Hepatocyte (in vitro differentiated cells): ENCODE measurements at regions not wholly inside any gene's neighbourhood (a gene's known extent, or its start where the extent isn't known, plus 50 kb on each side); places are given as distances from the start of the nearest gene placed in this dataset.

Experiments
- DNase-seq: peaks from one replicate; pipeline ENCODE4 v3.0.0-alpha.2; 2016; ENCODE audit warnings: low spot score
- H2AFZ ChIP-seq: fragments of 200-600 bp; sonication (generic); 2 replicates; pipeline ENCODE4 v1.6.0; 2016; ENCODE audit warnings: antibody characterized with exemption, mild to moderate bottlenecking
- H3K27ac ChIP-seq: fragments of 200-600 bp; sonication (generic); 2 replicates; pipeline ENCODE4 v1.5.1; 2016; ENCODE audit warnings: mild to moderate bottlenecking
- H3K27me3 ChIP-seq: fragments of 200-600 bp; sonication (generic); 2 replicates; pipeline ENCODE4 v1.6.1; 2016
- H3K36me3 ChIP-seq: fragments of 200-600 bp; sonication (generic); replicated peaks from 2 replicates; pipeline ENCODE4 v1.5.1; 2016; ENCODE audit warnings: low read depth; ENCODE audit not compliant: insufficient read depth
- H3K4me1 ChIP-seq: fragments of 200-600 bp; sonication (generic); 2 replicates; pipeline ENCODE4 v1.5.1; 2016; ENCODE audit warnings: mild to moderate bottlenecking, moderate library complexity; ENCODE audit not compliant: insufficient read depth
- H3K4me2 ChIP-seq: fragments of 200-600 bp; sonication (generic); 2 replicates; pipeline ENCODE4 v1.6.0; 2016
- H3K4me3 ChIP-seq: fragments of 200-600 bp; sonication (generic); 2 replicates; pipeline ENCODE4 v1.5.1; 2016; ENCODE audit warnings: mild to moderate bottlenecking
- H3K79me2 ChIP-seq: fragments of 200-600 bp; sonication (generic); 2 replicates; pipeline ENCODE4 v1.6.0; 2017; ENCODE audit warnings: mild to moderate bottlenecking
- H3K9me2 ChIP-seq: fragments of 200-600 bp; sonication (generic); replicated peaks from 2 replicates; pipeline ENCODE4 v1.6.0; 2017; ENCODE audit warnings: mild to moderate bottlenecking; ENCODE audit not compliant: insufficient read depth
- H3K9me3 ChIP-seq: fragments of 200-600 bp; sonication (generic); 2 replicates; pipeline ENCODE4 v1.5.1; 2016; ENCODE audit warnings: low read depth, mild to moderate bottlenecking
- H4K20me1 ChIP-seq: fragments of 200-600 bp; sonication (generic); 2 replicates; pipeline ENCODE4 v1.6.0; 2016; ENCODE audit warnings: mild to moderate bottlenecking; ENCODE audit not compliant: insufficient read depth, poor library complexity, severe bottlenecking
- EZH2 ChIP-seq: fragments of 200-600 bp; sonication (generic); IDR thresholded peaks from 2 replicates; pipeline ENCODE4 v1.6.1; 2016; ENCODE audit warnings: antibody characterized with exemption, mild to moderate bottlenecking, borderline replicate concordance
- EZH2phosphoT487 ChIP-seq: fragments of 200-600 bp; sonication (generic); IDR thresholded peaks from one replicate; pipeline ENCODE4 v1.6.1; 2018; ENCODE audit warnings: antibody characterized with exemption, mild to moderate bottlenecking, low read depth, moderate library complexity; ENCODE audit not compliant: unreplicated experiment, severe bottlenecking
- WGBS: methylation state at CpG from one replicate; pipeline ENCODE4 v1.1.6; 2016; ENCODE audit warnings: low lambda C conversion rate; ENCODE audit errors: missing lambda C conversion rate; 5-methylcytosine and 5-hydroxymethylcytosine counted together
- TF ChIP-seq, protein P1 (sequence below): fragments of 200-600 bp; sonication (generic); IDR thresholded peaks from 2 replicates; pipeline ENCODE4 v1.5.1; 2016; ENCODE audit warnings: antibody characterized with exemption, mild to moderate bottlenecking; ENCODE audit not compliant: poor library complexity

DNA sequence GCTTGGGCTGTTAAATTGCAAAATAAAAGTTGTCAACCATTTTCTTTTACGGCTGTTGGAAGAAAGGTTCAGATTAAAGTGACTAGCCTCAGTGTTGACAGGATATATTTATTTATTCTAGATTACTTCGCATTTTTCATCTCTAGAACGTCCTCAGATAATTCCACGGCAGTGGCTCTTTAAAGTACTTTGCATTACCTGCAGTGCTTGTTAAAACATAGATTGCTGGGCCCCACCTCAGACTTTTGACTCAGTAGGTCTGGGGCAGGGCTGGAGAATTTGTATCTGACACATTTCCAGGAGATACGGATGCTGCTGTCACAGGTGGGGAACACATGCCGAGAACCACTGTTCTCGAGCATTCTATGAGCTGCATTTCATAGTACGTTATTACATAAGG is 292.7 kb downstream of the EDEM1 start:
- H2AFZ ChIP-seq = no peak overlapping the region
- no peak overlapping the region for H3K4me3 ChIP-seq
- no peak for DNase-seq
- no peaks in the 10 kb centered on the region for H3K9me3 ChIP-seq
- H3K4me1 ChIP-seq = no peaks in the 10 kb centered on the region
- H3K9me2 ChIP-seq = no peaks in the 10 kb centered on the region
- H3K27me3 ChIP-seq = no peaks in the 10 kb centered on the region
- H3K4me2 ChIP-seq = no peak overlapping the region
- H3K36me3 ChIP-seq = no peaks in the 10 kb centered on the region
- no peak for TF ChIP-seq EZH2phosphoT487
- WGBS = 75% methylated on average over 8 of the region's 8 CpGs
- no peaks in the 10 kb centered on the region for H3K79me2 ChIP-seq
- H4K20me1 ChIP-seq = no peaks in the 10 kb centered on the region
- no peak overlapping the region for H3K27ac ChIP-seq

DNA sequence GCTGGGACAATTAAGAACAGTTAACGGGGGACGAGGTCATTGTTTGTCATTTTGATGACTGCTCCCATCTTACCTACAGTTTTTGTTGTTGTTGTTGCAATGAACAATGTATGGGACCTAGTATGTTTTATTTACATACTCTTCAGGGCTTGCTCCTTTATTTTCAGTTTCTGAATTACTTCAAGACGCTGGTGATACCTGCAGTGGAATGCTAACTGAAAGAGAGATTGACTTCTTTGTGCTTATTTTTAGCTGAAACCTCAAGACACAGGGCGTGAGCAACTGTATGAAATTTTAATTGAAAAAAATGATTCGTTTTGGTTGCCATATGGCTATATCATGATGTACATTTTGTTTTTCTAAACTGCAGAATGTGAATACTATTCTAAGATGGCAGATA is 297.9 kb downstream of the EDEM1 start:
- DNase-seq = no peak
- no peaks in the 10 kb centered on the region for H3K4me1 ChIP-seq
- H3K36me3 ChIP-seq = no peaks in the 10 kb centered on the region
- H4K20me1 ChIP-seq = no peaks in the 10 kb centered on the region
- WGBS = 80% methylated on average over 5 of the region's 5 CpGs
- no peaks in the 10 kb centered on the region for H3K9me2 ChIP-seq
- no peaks in the 10 kb centered on the region for H3K79me2 ChIP-seq
- H3K9me3 ChIP-seq = no peaks in the 10 kb centered on the region
- no peak overlapping the region for H3K4me2 ChIP-seq
- H3K27me3 ChIP-seq = no peaks in the 10 kb centered on the region
- TF ChIP-seq EZH2phosphoT487 = no peak
- no peak for TF ChIP-seq EZH2
- TF ChIP-seq, protein P1, sequence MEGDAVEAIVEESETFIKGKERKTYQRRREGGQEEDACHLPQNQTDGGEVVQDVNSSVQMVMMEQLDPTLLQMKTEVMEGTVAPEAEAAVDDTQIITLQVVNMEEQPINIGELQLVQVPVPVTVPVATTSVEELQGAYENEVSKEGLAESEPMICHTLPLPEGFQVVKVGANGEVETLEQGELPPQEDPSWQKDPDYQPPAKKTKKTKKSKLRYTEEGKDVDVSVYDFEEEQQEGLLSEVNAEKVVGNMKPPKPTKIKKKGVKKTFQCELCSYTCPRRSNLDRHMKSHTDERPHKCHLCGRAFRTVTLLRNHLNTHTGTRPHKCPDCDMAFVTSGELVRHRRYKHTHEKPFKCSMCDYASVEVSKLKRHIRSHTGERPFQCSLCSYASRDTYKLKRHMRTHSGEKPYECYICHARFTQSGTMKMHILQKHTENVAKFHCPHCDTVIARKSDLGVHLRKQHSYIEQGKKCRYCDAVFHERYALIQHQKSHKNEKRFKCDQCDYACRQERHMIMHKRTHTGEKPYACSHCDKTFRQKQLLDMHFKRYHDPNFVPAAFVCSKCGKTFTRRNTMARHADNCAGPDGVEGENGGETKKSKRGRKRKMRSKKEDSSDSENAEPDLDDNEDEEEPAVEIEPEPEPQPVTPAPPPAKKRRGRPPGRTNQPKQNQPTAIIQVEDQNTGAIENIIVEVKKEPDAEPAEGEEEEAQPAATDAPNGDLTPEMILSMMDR = no peak
- H3K4me3 ChIP-seq = no peak overlapping the region
- H3K27ac ChIP-seq = no peak overlapping the region
- no peak overlapping the region for H2AFZ ChIP-seq

DNA sequence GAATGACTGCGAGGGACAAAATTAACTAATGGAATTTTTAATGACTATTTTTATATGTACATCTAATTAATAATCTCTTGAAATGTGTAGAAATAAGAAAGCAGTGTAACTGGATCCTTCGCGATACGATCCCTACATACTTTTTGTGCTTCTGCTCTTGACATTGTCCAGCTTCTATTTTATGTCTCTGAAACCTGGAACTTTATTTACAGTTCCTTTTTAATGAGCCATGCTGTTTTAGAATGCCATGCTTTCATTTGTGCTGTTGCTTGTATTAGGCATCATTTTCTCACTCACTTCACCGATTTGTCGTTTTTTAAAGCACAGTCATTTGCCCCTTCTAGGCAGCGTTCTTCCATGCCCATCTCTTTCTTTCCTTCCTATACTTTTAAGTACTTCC is 301.3 kb downstream of the EDEM1 start:
- Histone ChIP-seq H3K27me3 (no peaks in the 10 kb centered on the region), H3K4me2 (no peak overlapping the region), H2AFZ (no peak overlapping the region), H3K4me3 (no peak overlapping the region), H3K4me1 (no peaks in the 10 kb centered on the region), H3K9me3 (no peaks in the 10 kb centered on the region), H4K20me1 (no peaks in the 10 kb centered on the region), H3K27ac (no peak overlapping the region), H3K36me3 (no peaks in the 10 kb centered on the region), H3K9me2 (no peaks in the 10 kb centered on the region), H3K79me2 (no peaks in the 10 kb centered on the region)
- DNase-seq = no peak
- TF ChIP-seq EZH2 = no peak
- TF ChIP-seq EZH2phosphoT487 = no peak
- TF ChIP-seq, protein P1 = no peak
- 89% methylated on average over 7 of the region's 7 CpGs for WGBS

DNA sequence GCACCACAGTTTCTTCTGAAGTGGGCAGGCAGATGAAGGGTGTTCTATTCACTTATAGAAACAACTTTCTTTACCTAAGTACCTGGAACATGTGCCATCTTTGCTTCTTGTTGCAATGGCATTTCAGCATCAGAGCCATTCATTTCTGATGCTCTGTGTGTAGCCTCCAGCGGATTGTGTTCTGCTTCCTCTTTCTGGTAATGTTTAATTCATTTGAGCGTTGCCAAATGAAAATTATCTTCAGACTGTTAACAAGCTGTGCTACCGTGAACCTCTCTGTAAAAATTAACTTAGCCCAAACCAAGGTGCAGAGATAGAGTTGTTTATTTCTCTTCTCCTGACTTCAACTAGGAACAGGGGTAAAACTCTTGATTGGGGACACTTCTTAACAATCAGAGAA is 302.0 kb downstream of the EDEM1 start:
- Histone ChIP-seq H3K36me3 (no peaks in the 10 kb centered on the region), H3K9me2 (no peaks in the 10 kb centered on the region), H3K27me3 (no peaks in the 10 kb centered on the region), H3K4me3 (no peak overlapping the region), H3K4me1 (no peaks in the 10 kb centered on the region), H3K27ac (no peak overlapping the region), H3K79me2 (no peaks in the 10 kb centered on the region), H3K9me3 (no peaks in the 10 kb centered on the region), H4K20me1 (no peaks in the 10 kb centered on the region), H2AFZ (no peak overlapping the region), H3K4me2 (no peak overlapping the region)
- no peak for DNase-seq
- no peak for TF ChIP-seq EZH2
- TF ChIP-seq EZH2phosphoT487 = no peak
- TF ChIP-seq, protein P1 = no peak
- 63% methylated on average over 3 of the region's 3 CpGs for WGBS
